ENCODE measurements at regions not wholly inside any gene's neighbourhood (a gene's known extent, or its start where the extent isn't known, plus 50 kb on each side); places are given as distances from the start of the nearest gene placed in this dataset.

- no peak for TF ChIP-seq EP300 (IDR thresholded peaks at IDR 0.05)
- no peak for TF ChIP-seq JUN (IDR thresholded peaks at IDR 0.05)
- TF ChIP-seq ZSCAN20 (CRISPR knock-in tag; IDR thresholded peaks at IDR 0.05) = no peak
- TF ChIP-seq CTCF (IDR thresholded peaks at IDR 0.05) = no peak
- TF ChIP-seq POLR2A (IDR thresholded peaks at IDR 0.05; ENCODE audit: low read length) = no peak
- no peak for TF ChIP-seq MAX (IDR thresholded peaks at IDR 0.05)
- no peak for TF ChIP-seq KDM1A (IDR thresholded peaks at IDR 0.05; ENCODE audit: low read depth)
- no peak for TF ChIP-seq SMC3 (IDR thresholded peaks at IDR 0.05)
- no peak for TF ChIP-seq MAZ (IDR thresholded peaks at IDR 0.05; ENCODE audit: borderline replicate concordance, low read depth, low read length)
- TF ChIP-seq POLR2AphosphoS2 (conservative IDR thresholded peaks at IDR 0.05; ENCODE audit: low read length) = no peak
- TF ChIP-seq ESRRA (IDR thresholded peaks at IDR 0.05; ENCODE audit: borderline replicate concordance, low read length) = no peak
- TF ChIP-seq MAFK (IDR thresholded peaks at IDR 0.05; ENCODE audit: partially characterized antibody) = no peak
- TF ChIP-seq, protein P1, sequence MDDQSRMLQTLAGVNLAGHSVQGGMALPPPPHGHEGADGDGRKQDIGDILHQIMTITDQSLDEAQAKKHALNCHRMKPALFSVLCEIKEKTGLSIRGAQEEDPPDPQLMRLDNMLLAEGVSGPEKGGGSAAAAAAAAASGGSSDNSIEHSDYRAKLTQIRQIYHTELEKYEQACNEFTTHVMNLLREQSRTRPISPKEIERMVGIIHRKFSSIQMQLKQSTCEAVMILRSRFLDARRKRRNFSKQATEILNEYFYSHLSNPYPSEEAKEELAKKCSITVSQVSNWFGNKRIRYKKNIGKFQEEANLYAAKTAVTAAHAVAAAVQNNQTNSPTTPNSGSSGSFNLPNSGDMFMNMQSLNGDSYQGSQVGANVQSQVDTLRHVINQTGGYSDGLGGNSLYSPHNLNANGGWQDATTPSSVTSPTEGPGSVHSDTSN (IDR thresholded peaks at IDR 0.05) = no peak
These were observed 218.5 kb downstream of the TRIB2 start for GRCh38 chr2:12935222-12935621.

Measured in A549 (cell line).